ENCODE measurements at regions not wholly inside any gene's neighbourhood (a gene's known extent, or its start where the extent isn't known, plus 50 kb on each side); places are given as distances from the start of the nearest gene placed in this dataset.

DNA sequence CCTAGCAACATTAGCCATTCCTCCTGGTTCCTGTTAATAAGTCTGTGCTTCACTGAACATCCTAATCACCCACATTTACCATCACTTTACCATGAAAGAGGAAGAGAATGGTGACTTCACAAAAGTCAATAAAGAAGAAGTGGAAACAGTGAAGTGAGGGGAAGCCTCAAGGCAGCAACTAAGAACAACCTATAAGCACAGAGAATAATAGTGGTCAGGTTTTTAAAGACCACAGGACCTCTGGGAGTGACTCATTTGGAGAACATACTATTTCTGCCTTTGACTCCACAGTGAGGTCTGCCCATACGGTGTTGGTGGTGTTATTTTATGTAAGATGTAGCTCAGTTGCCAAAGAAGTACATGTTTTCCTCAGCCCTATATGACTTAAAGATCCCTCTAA lies 86.0 kb upstream of the TET2 start:
- peak overlapping the region; percentile 75 for H3K27ac ChIP-seq (ENCODE audit: poor library complexity, severe bottlenecking)
- no peaks in the 10 kb centered on the region for H3K36me3 ChIP-seq (ENCODE audit: low read depth)
- peaks cover 22% of the 10 kb centered on the region for H3K4me1 ChIP-seq (ENCODE audit: insufficient read depth, poor library complexity, severe bottlenecking)
- no peak overlapping the region for H3K4me3 ChIP-seq (ENCODE audit: severe bottlenecking)
- H3K27me3 ChIP-seq (ENCODE audit: insufficient read depth, poor library complexity, severe bottlenecking) = no peaks in the 10 kb centered on the region
- no peak for DNase-seq (ENCODE audit: low spot score)
- ATAC-seq (ENCODE audit: low read depth) = peak; percentile 35; the same call in 1 of the 3 replicates
- H3K9me3 ChIP-seq (ENCODE audit: severe bottlenecking) = no peaks in the 10 kb centered on the region
- TF ChIP-seq, protein P1, sequence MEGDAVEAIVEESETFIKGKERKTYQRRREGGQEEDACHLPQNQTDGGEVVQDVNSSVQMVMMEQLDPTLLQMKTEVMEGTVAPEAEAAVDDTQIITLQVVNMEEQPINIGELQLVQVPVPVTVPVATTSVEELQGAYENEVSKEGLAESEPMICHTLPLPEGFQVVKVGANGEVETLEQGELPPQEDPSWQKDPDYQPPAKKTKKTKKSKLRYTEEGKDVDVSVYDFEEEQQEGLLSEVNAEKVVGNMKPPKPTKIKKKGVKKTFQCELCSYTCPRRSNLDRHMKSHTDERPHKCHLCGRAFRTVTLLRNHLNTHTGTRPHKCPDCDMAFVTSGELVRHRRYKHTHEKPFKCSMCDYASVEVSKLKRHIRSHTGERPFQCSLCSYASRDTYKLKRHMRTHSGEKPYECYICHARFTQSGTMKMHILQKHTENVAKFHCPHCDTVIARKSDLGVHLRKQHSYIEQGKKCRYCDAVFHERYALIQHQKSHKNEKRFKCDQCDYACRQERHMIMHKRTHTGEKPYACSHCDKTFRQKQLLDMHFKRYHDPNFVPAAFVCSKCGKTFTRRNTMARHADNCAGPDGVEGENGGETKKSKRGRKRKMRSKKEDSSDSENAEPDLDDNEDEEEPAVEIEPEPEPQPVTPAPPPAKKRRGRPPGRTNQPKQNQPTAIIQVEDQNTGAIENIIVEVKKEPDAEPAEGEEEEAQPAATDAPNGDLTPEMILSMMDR (IDR thresholded peaks at IDR 0.05; ENCODE audit: poor library complexity, severe bottlenecking) = no peak

DNA sequence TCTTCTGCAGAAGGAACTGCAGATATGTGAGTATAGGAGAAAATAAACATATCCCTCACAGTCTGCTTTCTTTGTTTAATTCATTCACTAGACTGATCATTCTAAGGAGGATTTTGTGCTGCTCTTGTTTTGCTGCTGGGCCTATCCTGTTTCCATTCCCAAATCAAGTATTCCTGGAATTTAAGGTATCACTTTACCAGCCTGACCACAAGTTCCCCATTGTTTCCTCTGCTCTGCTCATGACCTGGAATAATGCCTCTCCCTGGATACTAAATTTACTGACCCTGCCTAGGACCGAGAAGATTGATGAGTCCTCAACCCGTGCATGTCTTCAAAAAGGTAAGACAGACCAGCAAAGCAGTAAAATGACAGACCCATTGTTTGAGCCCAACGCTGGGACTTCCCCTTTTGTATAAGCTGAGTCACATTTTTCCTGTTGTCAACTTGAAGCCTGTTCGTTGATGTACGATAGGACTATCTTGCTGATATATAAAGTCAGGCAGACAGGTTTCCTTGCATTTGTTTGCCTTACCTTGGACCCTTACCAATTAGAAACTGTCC lies 85.5 kb upstream of the TET2 start:
- Histone ChIP-seq H3K9me3 (ENCODE audit: severe bottlenecking) (no peaks in the 10 kb centered on the region), H3K27ac (ENCODE audit: poor library complexity, severe bottlenecking) (peak overlapping the region; percentile 75), H3K27me3 (ENCODE audit: insufficient read depth, poor library complexity, severe bottlenecking) (no peaks in the 10 kb centered on the region), H3K4me1 (ENCODE audit: insufficient read depth, poor library complexity, severe bottlenecking) (peaks cover 22% of the 10 kb centered on the region), H3K4me3 (ENCODE audit: severe bottlenecking) (no peak overlapping the region), H3K36me3 (ENCODE audit: low read depth) (no peaks in the 10 kb centered on the region)
- DNase-seq (ENCODE audit: low spot score) (no peak), ATAC-seq (ENCODE audit: low read depth) (peak; percentile 81)
- TF ChIP-seq, protein P1 (IDR thresholded peaks at IDR 0.05; ENCODE audit: poor library complexity, severe bottlenecking) = no peak

DNA sequence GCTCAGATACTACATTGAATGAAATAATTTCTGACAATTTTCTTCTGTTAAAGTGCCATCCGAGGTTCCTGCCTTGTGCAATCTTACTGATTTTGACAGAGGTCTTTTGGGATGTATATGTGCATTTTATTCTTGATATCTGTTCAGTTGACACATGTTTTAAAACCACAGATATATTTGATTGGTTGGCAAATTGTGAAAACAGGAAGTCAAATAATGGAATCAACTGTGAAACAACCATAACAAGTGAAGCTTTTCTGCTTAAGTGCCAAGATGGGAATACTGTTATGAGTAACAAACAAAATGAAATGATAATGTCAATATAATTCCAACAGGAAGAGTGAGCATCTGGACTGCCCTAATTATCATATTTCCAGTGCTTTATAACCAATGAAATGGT lies 84.9 kb upstream of the TET2 start:
- Histone ChIP-seq H3K27ac (ENCODE audit: poor library complexity, severe bottlenecking) (peak overlapping the region; percentile 75), H3K9me3 (ENCODE audit: severe bottlenecking) (no peaks in the 10 kb centered on the region), H3K4me1 (ENCODE audit: insufficient read depth, poor library complexity, severe bottlenecking) (peaks cover 22% of the 10 kb centered on the region), H3K27me3 (ENCODE audit: insufficient read depth, poor library complexity, severe bottlenecking) (no peaks in the 10 kb centered on the region), H3K4me3 (ENCODE audit: severe bottlenecking) (no peak overlapping the region), H3K36me3 (ENCODE audit: low read depth) (no peaks in the 10 kb centered on the region)
- ATAC-seq (ENCODE audit: low read depth) (no peak), DNase-seq (ENCODE audit: low spot score) (no peak)
- TF ChIP-seq, protein P1 (IDR thresholded peaks at IDR 0.05; ENCODE audit: poor library complexity, severe bottlenecking) = no peak

DNA sequence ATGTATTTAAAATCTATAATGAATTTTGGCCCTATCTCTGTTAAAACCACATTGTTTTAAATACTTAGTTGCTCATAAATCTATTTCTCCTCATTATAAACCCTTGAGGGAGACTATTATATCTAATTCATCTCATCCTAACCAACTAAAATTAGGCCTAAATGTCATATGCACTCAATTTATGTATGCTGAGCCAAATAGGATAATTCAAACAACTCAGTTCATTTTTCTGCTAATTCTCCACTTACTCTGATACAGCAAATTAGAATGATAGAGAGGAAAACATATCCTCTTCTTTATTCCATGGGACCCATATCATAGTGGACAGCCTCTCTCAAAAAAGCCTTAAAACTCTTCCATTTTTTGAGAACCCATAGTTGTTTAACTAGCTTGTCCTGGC lies 80.3 kb upstream of the TET2 start:
- H3K4me3 ChIP-seq (ENCODE audit: severe bottlenecking) = no peak overlapping the region
- no peak overlapping the region for H3K27ac ChIP-seq (ENCODE audit: poor library complexity, severe bottlenecking)
- H3K9me3 ChIP-seq (ENCODE audit: severe bottlenecking) = no peaks in the 10 kb centered on the region
- TF ChIP-seq, protein P1 (IDR thresholded peaks at IDR 0.05; ENCODE audit: poor library complexity, severe bottlenecking) = no peak
- no peaks in the 10 kb centered on the region for H3K36me3 ChIP-seq (ENCODE audit: low read depth)
- DNase-seq (ENCODE audit: low spot score) (no peak), ATAC-seq (ENCODE audit: low read depth) (no peak)
- H3K27me3 ChIP-seq (ENCODE audit: insufficient read depth, poor library complexity, severe bottlenecking) = no peaks in the 10 kb centered on the region
- peaks cover 5% of the 10 kb centered on the region for H3K4me1 ChIP-seq (ENCODE audit: insufficient read depth, poor library complexity, severe bottlenecking)

DNA sequence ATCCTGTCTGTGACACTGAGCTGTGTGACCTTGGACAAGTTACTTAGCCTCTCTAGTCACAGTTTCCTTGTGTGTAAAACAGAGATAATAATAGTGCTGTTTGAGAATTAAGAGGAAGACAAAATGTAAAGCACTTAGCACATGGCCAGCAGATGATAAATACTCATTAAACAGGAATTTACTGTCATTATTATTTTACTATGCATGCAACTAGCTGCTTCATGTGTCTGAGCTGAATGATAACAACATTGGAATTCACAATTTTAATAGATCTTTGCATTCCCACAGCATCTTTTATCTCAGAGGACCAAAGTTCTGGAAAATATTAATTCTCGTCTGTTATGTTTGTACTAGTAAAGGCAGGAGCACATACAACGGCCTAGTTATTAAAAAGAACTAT lies 79.2 kb upstream of the TET2 start:
- TF ChIP-seq, protein P1 (IDR thresholded peaks at IDR 0.05; ENCODE audit: poor library complexity, severe bottlenecking) = no peak
- ATAC-seq (ENCODE audit: low read depth) = no peak

More for the DNA sequence above, 79.2 kb upstream of the TET2 start:
- no peaks in the 10 kb centered on the region for H3K9me3 ChIP-seq (ENCODE audit: severe bottlenecking)
- H3K27me3 ChIP-seq (ENCODE audit: insufficient read depth, poor library complexity, severe bottlenecking) = no peaks in the 10 kb centered on the region
- no peak overlapping the region for H3K4me3 ChIP-seq (ENCODE audit: severe bottlenecking)
- H3K27ac ChIP-seq (ENCODE audit: poor library complexity, severe bottlenecking) = no peak overlapping the region
- H3K36me3 ChIP-seq (ENCODE audit: low read depth) = no peaks in the 10 kb centered on the region
- no peaks in the 10 kb centered on the region for H3K4me1 ChIP-seq (ENCODE audit: insufficient read depth, poor library complexity, severe bottlenecking)
- DNase-seq (ENCODE audit: low spot score) = no peak
